BE2C (cell line): ENCODE measurements at regions not wholly inside any gene's neighbourhood (a gene's known extent, or its start where the extent isn't known, plus 50 kb on each side); places are given as distances from the start of the nearest gene placed in this dataset.

Experiments used
- DNase-seq: peaks from one replicate; pipeline ENCODE4 v3.0.0-alpha.2; 2020
- H3K27me3 ChIP-seq: fragments of 250-450 bp; sonication (Bioruptor Pico); 2 replicates; pipeline ENCODE4 v1.5.1; 2020; ENCODE audit warnings: mild to moderate bottlenecking
- H3K36me3 ChIP-seq: fragments of 250-450 bp; sonication (Bioruptor Pico); 2 replicates; pipeline ENCODE4 v1.5.1; 2020; ENCODE audit warnings: mild to moderate bottlenecking
- H3K4me1 ChIP-seq: fragments of 250-450 bp; sonication (Bioruptor Pico); 2 replicates; pipeline ENCODE4 v1.5.1; 2020
- H3K4me3 ChIP-seq: 2 replicates; pipeline ENCODE4 v1.5.1; 2011; ENCODE audit warnings: low read depth, low read length
- H3K9me3 ChIP-seq: fragments of 250-450 bp; sonication (Bioruptor Pico); 2 replicates; pipeline ENCODE4 v1.5.1; 2020
- TF ChIP-seq, protein P1 (sequence below): IDR thresholded peaks from 2 replicates; pipeline ENCODE4 v1.5.1; 2012; ENCODE audit warnings: mild to moderate bottlenecking, low read depth, low read length

DNA sequence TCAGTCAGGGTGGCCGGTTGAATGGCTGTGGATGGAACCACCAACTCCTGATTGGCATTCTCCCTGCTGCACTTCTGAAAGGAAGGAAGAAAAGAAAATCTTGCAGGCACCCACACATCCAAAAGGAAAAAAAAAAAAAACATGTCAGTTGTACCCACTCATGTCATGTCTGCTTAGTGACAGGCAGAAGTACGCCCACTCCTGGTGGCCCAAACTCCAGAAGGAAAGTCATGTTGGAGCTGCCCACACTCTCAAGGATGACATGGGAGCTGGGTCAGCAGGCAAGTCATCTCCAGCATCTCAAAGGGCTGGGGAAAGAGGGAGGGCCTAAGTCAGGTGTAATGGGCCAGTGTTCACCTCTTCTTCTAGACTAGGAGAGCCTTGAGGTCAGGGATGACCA lies 1079.1 kb downstream of the BCL11B start:
- TF ChIP-seq, protein P1, sequence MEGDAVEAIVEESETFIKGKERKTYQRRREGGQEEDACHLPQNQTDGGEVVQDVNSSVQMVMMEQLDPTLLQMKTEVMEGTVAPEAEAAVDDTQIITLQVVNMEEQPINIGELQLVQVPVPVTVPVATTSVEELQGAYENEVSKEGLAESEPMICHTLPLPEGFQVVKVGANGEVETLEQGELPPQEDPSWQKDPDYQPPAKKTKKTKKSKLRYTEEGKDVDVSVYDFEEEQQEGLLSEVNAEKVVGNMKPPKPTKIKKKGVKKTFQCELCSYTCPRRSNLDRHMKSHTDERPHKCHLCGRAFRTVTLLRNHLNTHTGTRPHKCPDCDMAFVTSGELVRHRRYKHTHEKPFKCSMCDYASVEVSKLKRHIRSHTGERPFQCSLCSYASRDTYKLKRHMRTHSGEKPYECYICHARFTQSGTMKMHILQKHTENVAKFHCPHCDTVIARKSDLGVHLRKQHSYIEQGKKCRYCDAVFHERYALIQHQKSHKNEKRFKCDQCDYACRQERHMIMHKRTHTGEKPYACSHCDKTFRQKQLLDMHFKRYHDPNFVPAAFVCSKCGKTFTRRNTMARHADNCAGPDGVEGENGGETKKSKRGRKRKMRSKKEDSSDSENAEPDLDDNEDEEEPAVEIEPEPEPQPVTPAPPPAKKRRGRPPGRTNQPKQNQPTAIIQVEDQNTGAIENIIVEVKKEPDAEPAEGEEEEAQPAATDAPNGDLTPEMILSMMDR: no peak
- H3K27me3 ChIP-seq: no peaks in the 10 kb centered on the region
- H3K36me3 ChIP-seq: no peaks in the 10 kb centered on the region
- H3K4me3 ChIP-seq: no peak overlapping the region
- H3K9me3 ChIP-seq: no peaks in the 10 kb centered on the region
- DNase-seq: no peak
- no peaks in the 10 kb centered on the region for H3K4me1 ChIP-seq

DNA sequence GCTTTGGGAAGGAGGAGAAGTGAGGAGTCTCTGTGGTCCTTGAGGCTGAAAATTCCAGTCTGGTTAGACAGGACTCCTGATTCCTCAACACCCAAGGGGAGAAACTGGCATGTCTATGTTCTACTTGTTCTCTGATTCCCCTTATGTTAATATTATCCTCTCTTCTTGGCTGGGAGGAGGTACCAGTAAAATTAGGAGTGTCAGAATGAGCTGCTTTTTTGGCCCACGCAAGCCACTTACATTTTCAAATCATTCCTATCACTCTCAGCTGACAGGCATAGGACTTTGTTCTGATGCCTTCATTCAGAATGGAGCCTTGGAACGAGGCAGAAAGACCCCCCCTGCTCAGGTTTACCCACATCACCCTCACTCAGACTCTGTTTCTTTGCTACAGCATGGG lies 1077.2 kb downstream of the BCL11B start:
- TF ChIP-seq, protein P1: no peak
- no peaks in the 10 kb centered on the region for H3K4me1 ChIP-seq
- H3K36me3 ChIP-seq: no peaks in the 10 kb centered on the region
- no peak for DNase-seq
- no peaks in the 10 kb centered on the region for H3K9me3 ChIP-seq
- H3K27me3 ChIP-seq: no peaks in the 10 kb centered on the region
- no peak overlapping the region for H3K4me3 ChIP-seq

DNA sequence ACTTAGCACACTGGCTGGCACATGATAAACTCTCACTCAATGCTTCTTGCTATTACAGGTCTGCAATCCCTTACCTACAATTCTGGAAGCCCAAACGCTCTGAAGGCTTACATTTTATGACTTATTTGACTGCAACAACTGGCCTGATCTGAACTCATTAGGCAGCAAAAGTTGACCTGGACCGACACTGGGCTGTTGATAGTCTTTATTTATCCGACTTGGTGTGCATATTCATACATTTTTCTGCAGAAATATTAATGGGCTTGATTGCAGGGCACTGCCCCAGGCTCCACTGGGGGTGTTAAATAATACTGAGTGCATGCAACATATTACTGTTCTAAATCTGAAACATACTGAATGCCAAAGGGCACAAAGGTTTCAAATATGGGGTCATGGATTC lies 1076.7 kb downstream of the BCL11B start:
- no peak overlapping the region for H3K4me3 ChIP-seq
- H3K9me3 ChIP-seq: no peaks in the 10 kb centered on the region
- TF ChIP-seq, protein P1: no peak
- H3K27me3 ChIP-seq: no peaks in the 10 kb centered on the region
- DNase-seq: no peak
- H3K36me3 ChIP-seq: no peaks in the 10 kb centered on the region
- H3K4me1 ChIP-seq: no peaks in the 10 kb centered on the region

DNA sequence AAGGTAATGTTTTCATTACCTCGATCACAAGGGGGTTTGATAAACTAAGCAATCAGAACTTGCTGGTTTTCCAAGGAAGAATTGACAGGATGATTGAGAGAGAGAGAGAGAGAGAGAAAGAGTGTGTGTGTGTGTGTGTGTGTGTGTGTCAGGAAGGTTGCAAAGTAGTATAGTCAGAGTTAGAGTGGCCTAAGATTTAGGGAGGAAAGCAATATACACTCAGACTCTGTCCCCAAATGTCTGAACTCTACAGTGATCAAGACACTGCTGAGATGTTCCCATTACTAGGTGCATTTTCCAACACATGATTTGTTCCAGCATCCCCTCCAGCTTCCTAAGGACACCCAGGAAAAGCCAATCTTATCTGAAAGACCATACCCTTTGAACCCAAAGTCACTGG lies 1074.1 kb downstream of the BCL11B start:
- H3K27me3 ChIP-seq: no peaks in the 10 kb centered on the region
- TF ChIP-seq, protein P1: no peak
- no peak for DNase-seq
- H3K36me3 ChIP-seq: no peaks in the 10 kb centered on the region
- H3K4me1 ChIP-seq: no peaks in the 10 kb centered on the region
- no peak overlapping the region for H3K4me3 ChIP-seq
- H3K9me3 ChIP-seq: no peaks in the 10 kb centered on the region

DNA sequence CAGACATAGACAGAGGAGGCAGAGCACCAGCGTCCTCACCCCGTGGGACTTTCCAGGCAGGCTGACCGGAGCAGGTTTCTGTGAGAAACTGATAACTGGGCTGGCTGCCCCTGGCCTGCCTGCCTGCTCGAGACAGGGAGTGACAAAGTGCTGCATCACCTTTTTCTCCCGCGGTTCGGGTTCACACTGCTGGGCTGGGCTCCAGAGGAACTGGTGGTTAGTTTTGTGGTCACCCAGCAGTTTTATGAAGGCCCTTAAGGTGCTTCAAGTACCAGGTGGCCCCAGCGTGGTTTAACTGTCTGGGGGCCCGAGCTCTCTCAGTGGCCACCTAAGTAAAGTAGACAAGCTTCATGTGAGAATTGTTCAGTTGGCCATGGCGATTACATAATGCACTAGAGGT lies 1073.6 kb downstream of the BCL11B start:
- Histone ChIP-seq H3K27me3 (no peaks in the 10 kb centered on the region), H3K4me1 (no peaks in the 10 kb centered on the region), H3K36me3 (no peaks in the 10 kb centered on the region), H3K9me3 (no peaks in the 10 kb centered on the region), H3K4me3 (no peak overlapping the region)
- TF ChIP-seq, protein P1: no peak
- no peak for DNase-seq

DNA sequence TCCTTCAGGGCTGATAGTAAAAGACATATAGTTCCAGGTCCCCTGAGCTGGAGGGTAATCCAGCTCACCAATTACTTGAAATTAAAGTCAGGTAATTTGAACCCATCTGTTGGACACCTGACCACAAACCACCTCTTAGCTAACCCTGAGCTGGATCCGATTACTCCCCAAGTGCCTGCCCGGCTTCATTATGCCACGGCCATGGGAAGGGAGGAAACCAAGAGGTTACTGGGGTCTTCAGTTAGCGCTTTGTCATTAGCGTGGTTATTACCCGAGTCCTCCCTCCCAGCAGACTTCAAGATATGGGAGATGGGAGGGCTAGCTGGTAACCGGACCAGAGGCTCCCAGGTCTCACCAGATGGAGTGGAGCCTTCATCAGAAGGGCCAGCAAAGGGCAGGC lies 1071.4 kb downstream of the BCL11B start:
- H3K27me3 ChIP-seq: no peaks in the 10 kb centered on the region
- DNase-seq: no peak
- no peaks in the 10 kb centered on the region for H3K36me3 ChIP-seq
- no peaks in the 10 kb centered on the region for H3K4me1 ChIP-seq
- H3K9me3 ChIP-seq: no peaks in the 10 kb centered on the region
- no peak overlapping the region for H3K4me3 ChIP-seq
- TF ChIP-seq, protein P1: no peak
